ENCODE measurements at regions not wholly inside any gene's neighbourhood (a gene's known extent, or its start where the extent isn't known, plus 50 kb on each side); places are given as distances from the start of the nearest gene placed in this dataset.

- H3K27ac Mint-ChIP-seq (ENCODE audit: unreplicated experiment): no peak overlapping the region
- intact Hi-C loops (cut with micrococcal nuclease; ENCODE audit: unreplicated experiment): no loop called here
- no peaks in the 10 kb centered on the region; the same call in none of the 2 replicates for H3K27me3 ChIP-seq (replicated peaks; ENCODE audit: control insufficient read depth, insufficient read depth, low read length)
- H3K4me1 Mint-ChIP-seq (ENCODE audit: low read depth, unreplicated experiment): no peaks in the 10 kb centered on the region
- BruUV-seq (replicated peaks): no TSS peak
- H3K9me3 ChIP-seq: no peaks in the 10 kb centered on the region
- H3K4me1 ChIP-seq: no peaks in the 10 kb centered on the region
- ChIA-PET POLR2A (no interaction called here), CTCF (no interaction called here)
- no peak overlapping the region for H3K4me3 ChIP-seq (ENCODE audit: low read depth, low read length)
- DNase-seq: no peak
- peaks cover 51% of the 10 kb centered on the region for H3K27me3 Mint-ChIP-seq (ENCODE audit: insufficient read depth, unreplicated experiment)
- H3K36me3 Mint-ChIP-seq (ENCODE audit: insufficient read depth, unreplicated experiment): no peaks in the 10 kb centered on the region
- no peaks in the 10 kb centered on the region for H3K9me3 Mint-ChIP-seq (ENCODE audit: unreplicated experiment)
- TF ChIP-seq CTCF (IDR thresholded peaks at IDR 0.05; ENCODE audit: insufficient read depth in 1 of 2, low read depth in 1 of 2, low read length in 1 of 2, severe bottlenecking in 1 of 2, unreplicated experiment in 1 of 2): no peak
- H3K4me3 Mint-ChIP-seq (ENCODE audit: unreplicated experiment): no peak overlapping the region
- H3K36me3 ChIP-seq (ENCODE audit: control insufficient read depth, insufficient read depth, low read length): no peaks in the 10 kb centered on the region
Observed at GRCh38 chr17:79272220-79272619, 197.6 kb downstream of the ENGASE start.

GRCh38 chr17:79269620-79270019 lies 195.0 kb downstream of the ENGASE start:
- intact Hi-C loops (cut with micrococcal nuclease; ENCODE audit: unreplicated experiment): no loop called here
- POLR2A ChIA-PET: no interaction called here
- TF ChIP-seq CTCF (IDR thresholded peaks at IDR 0.05; ENCODE audit: insufficient read depth in 1 of 2, low read depth in 1 of 2, low read length in 1 of 2, severe bottlenecking in 1 of 2, unreplicated experiment in 1 of 2): no peak
- Mint-ChIP-seq H3K36me3 (ENCODE audit: insufficient read depth, unreplicated experiment) (no peaks in the 10 kb centered on the region), H3K27me3 (ENCODE audit: insufficient read depth, unreplicated experiment) (peaks cover 55% of the 10 kb centered on the region), H3K4me1 (ENCODE audit: low read depth, unreplicated experiment) (no peaks in the 10 kb centered on the region), H3K27ac (ENCODE audit: unreplicated experiment) (no peak overlapping the region), H3K9me3 (ENCODE audit: unreplicated experiment) (no peaks in the 10 kb centered on the region), H3K4me3 (ENCODE audit: unreplicated experiment) (no peak overlapping the region)
- no TSS peak for BruUV-seq (replicated peaks)
- DNase-seq: no peak
- Histone ChIP-seq H3K36me3 (ENCODE audit: control insufficient read depth, insufficient read depth, low read length) (no peaks in the 10 kb centered on the region), H3K4me1 (no peaks in the 10 kb centered on the region), H3K27me3 (replicated peaks; ENCODE audit: control insufficient read depth, insufficient read depth, low read length) (no peaks in the 10 kb centered on the region; the same call in none of the 2 replicates), H3K4me3 (ENCODE audit: low read depth, low read length) (no peak overlapping the region), H3K9me3 (no peaks in the 10 kb centered on the region)
- CTCF ChIA-PET: no interaction called here

- Histone ChIP-seq H3K36me3 (ENCODE audit: control insufficient read depth, insufficient read depth, low read length) (no peaks in the 10 kb centered on the region), H3K9me3 (no peaks in the 10 kb centered on the region), H3K27me3 (replicated peaks; ENCODE audit: control insufficient read depth, insufficient read depth, low read length) (peaks cover 3% of the 10 kb centered on the region), H3K4me3 (ENCODE audit: low read depth, low read length) (no peak overlapping the region), H3K4me1 (no peaks in the 10 kb centered on the region)
- Mint-ChIP-seq H3K27ac (ENCODE audit: unreplicated experiment) (no peak overlapping the region), H3K36me3 (ENCODE audit: insufficient read depth, unreplicated experiment) (no peaks in the 10 kb centered on the region), H3K27me3 (ENCODE audit: insufficient read depth, unreplicated experiment) (peaks cover 43% of the 10 kb centered on the region), H3K9me3 (ENCODE audit: unreplicated experiment) (no peaks in the 10 kb centered on the region), H3K4me1 (ENCODE audit: low read depth, unreplicated experiment) (no peaks in the 10 kb centered on the region), H3K4me3 (ENCODE audit: unreplicated experiment) (no peak overlapping the region)
- DNase-seq: no peak
- no TSS peak for BruUV-seq (replicated peaks)
- TF ChIP-seq CTCF (IDR thresholded peaks at IDR 0.05; ENCODE audit: insufficient read depth in 1 of 2, low read depth in 1 of 2, low read length in 1 of 2, severe bottlenecking in 1 of 2, unreplicated experiment in 1 of 2): no peak
- intact Hi-C loops (cut with micrococcal nuclease; ENCODE audit: unreplicated experiment): no loop called here
- ChIA-PET CTCF (no interaction called here), POLR2A (no interaction called here)
Observed at GRCh38 chr17:79263191-79263590, 188.6 kb downstream of the ENGASE start.

All from Caco-2 (cell line).